Adrenal gland (tissue), 9 donors: ENCODE measurements at regions not wholly inside any gene's neighbourhood (a gene's known extent, or its start where the extent isn't known, plus 50 kb on each side); places are given as distances from the start of the nearest gene placed in this dataset.

Source experiments
- DNase-seq, 7 donors: peaks; one replicate each; pipeline ENCODE4 v3.0.0-alpha.2; 2019 to 2020
- H3K27ac ChIP-seq, 5 donors: fragments of 200-600 bp; sonication (generic) in 4 of 5; 1 replicate in 3 of 5; 2 replicates in 2 of 5; pipeline versions ENCODE4 v1.5.1 to v1.8.0; 2016 to 2020; ENCODE audit warnings: mild to moderate bottlenecking in 1 of 5
- H3K27me3 ChIP-seq: fragments of 200-600 bp; 2 replicates; pipeline ENCODE4 v1.8.0; 2021
- H3K36me3 ChIP-seq, 2 donors: fragments of 200-600 bp; replicated peaks in 1 of 2; 1 replicate in 1 of 2; 2 replicates in 1 of 2; pipeline versions ENCODE4 v1.5.1 to v1.8.0; 2018 to 2022
- H3K4me1 ChIP-seq, 2 donors: fragments of 200-600 bp; replicated peaks in 1 of 2; 1 replicate in 1 of 2; 2 replicates in 1 of 2; pipeline versions ENCODE4 v1.5.1 to v1.8.0; 2018 to 2021
- H3K4me3 ChIP-seq, 4 donors: fragments of 200-600 bp; sonication (generic) in 3 of 4; one replicate each; pipeline ENCODE4 v1.5.1; 2016 to 2018
- H3K9me3 ChIP-seq, 3 donors: fragments of 200-600 bp; sonication (generic) in 1 of 3; replicated peaks in 1 of 3; 1 replicate in 2 of 3; 2 replicates in 1 of 3; pipeline versions ENCODE4 v1.5.1 to v1.8.0; 2016 to 2021
- CTCF ChIP-seq, 6 experiments: fragments of 450-650 bp in 4 of 6; fragments of 200-600 bp in 2 of 6; sonication (generic) in 1 of 6; IDR thresholded peaks; 1 replicate in 5 of 6; 2 replicates in 1 of 6; pipeline versions ENCODE4 v1.5.1 to v1.8.0; 2016 to 2021; ENCODE audit warnings: antibody characterized with exemption in 6 of 6, mild to moderate bottlenecking in 2 of 6, moderate library complexity in 1 of 6
- POLR2A ChIP-seq, 2 donors: fragments of 450-650 bp; IDR thresholded peaks; one replicate each; pipeline ENCODE4 v1.6.1; 2017; ENCODE audit warnings: antibody characterized with exemption in 2 of 2, mild to moderate bottlenecking in 2 of 2, moderate library complexity in 1 of 2
- WGBS, 4 donors: extraction: QIAGEN DNeasy Blood & Tissue Kit in 2 of 4; methylation state at CpG; one replicate each; pipeline versions ENCODE4 v1.1.5 to v1.1.7; 2013 to 2017; 5-methylcytosine and 5-hydroxymethylcytosine counted together
- intact Hi-C, 2 donors: fragments of 100-400 bp; cut with DNase I; formaldehyde crosslinking; loops; one replicate each; pipeline versions ENCODE4 v1.14.1 to v1.15.0; 2022 to 2023
- donor health status: healthy with polysubstance abuse.
- donor health status: Bipolar disorder and iron deficiency.
- donor health status: DM: yes; HTN: yes; CAD: no.
- donor health status: DM: no; HTN: no; CAD: no.
- donor health status: DM: no; HTN: no; CAD: no.

- H3K4me3 ChIP-seq: no peak overlapping the region
- TF ChIP-seq CTCF (IDR thresholded peaks at IDR 0.05) (no peak), POLR2A (IDR thresholded peaks at IDR 0.05) (no peak)
- DNase-seq: no peak
- H3K9me3 ChIP-seq: peaks cover 0 to 3% (median 0%) of the 10 kb centered on the region in 3 donors
- intact Hi-C loops: no loop called here
- H3K27ac ChIP-seq: no peak overlapping the region
- H3K27me3 ChIP-seq: no peaks in the 10 kb centered on the region
- H3K4me1 ChIP-seq: no peaks in the 10 kb centered on the region
- WGBS, 4 donors: 28 to 47% (median 37%) methylated on average over 1 of the region's 1 CpG
- H3K36me3 ChIP-seq: no peaks in the 10 kb centered on the region
Measured at GRCh38 chr9:22857316-22857715, 410.7 kb downstream of the DMRTA1 start.

GRCh38 chr9:22863106-22863505 lies 416.5 kb downstream of the DMRTA1 start:
- no peak overlapping the region for H3K4me3 ChIP-seq
- intact Hi-C loops: no loop called here
- no peaks in the 10 kb centered on the region for H3K36me3 ChIP-seq
- H3K27me3 ChIP-seq: no peaks in the 10 kb centered on the region
- DNase-seq: no peak
- TF ChIP-seq CTCF (IDR thresholded peaks at IDR 0.05) (no peak), POLR2A (IDR thresholded peaks at IDR 0.05) (no peak)
- no peak overlapping the region for H3K27ac ChIP-seq
- 89 to 94% (median 90%) methylated on average over 7 to 25 of the region's 25 CpGs for WGBS, 4 donors
- H3K4me1 ChIP-seq: no peaks in the 10 kb centered on the region
- H3K9me3 ChIP-seq: peaks cover 0 to 3% (median 0%) of the 10 kb centered on the region in 3 donors

- WGBS, 4 donors: 70 to 96% (median 83%) methylated on average over 1 of the region's 1 CpG
Measured at GRCh38 chr9:22863736-22864135, 417.1 kb downstream of the DMRTA1 start.

GRCh38 chr9:22893196-22893843 lies 446.7 kb downstream of the DMRTA1 start:
- DNase-seq: no peak

More at GRCh38 chr9:22863736-22864135, 417.1 kb downstream of the DMRTA1 start:
- no peak for DNase-seq
- Histone ChIP-seq H3K27me3 (no peaks in the 10 kb centered on the region), H3K36me3 (no peaks in the 10 kb centered on the region), H3K4me3 (no peak overlapping the region), H3K4me1 (no peaks in the 10 kb centered on the region), H3K27ac (no peak overlapping the region), H3K9me3 (peaks cover 0 to 2% (median 0%) of the 10 kb centered on the region in 3 donors)
- TF ChIP-seq POLR2A (IDR thresholded peaks at IDR 0.05) (no peak), CTCF (IDR thresholded peaks at IDR 0.05) (no peak)
- intact Hi-C loops: no loop called here

More at GRCh38 chr9:22893196-22893843, 446.7 kb downstream of the DMRTA1 start:
- H3K27me3 ChIP-seq: no peaks in the 10 kb centered on the region
- H3K27ac ChIP-seq: no peak overlapping the region
- no peak overlapping the region for H3K4me3 ChIP-seq
- H3K4me1 ChIP-seq: no peaks in the 10 kb centered on the region
- no peaks in the 10 kb centered on the region for H3K9me3 ChIP-seq
- 66 to 76% (median 73%) methylated on average over 4 of the region's 4 CpGs for WGBS, 4 donors
- no peaks in the 10 kb centered on the region for H3K36me3 ChIP-seq
- intact Hi-C loops: no loop called here
- TF ChIP-seq POLR2A (IDR thresholded peaks at IDR 0.05) (no peak), CTCF (IDR thresholded peaks at IDR 0.05) (no peak)
